HCT116 (cell line): ENCODE measurements at regions not wholly inside any gene's neighbourhood (a gene's known extent, or its start where the extent isn't known, plus 50 kb on each side); places are given as distances from the start of the nearest gene placed in this dataset.

Source experiments
- ATAC-seq: fragments of 200-7000 bp; cut with Tn5 transposase; 2 replicates; pipeline ENCODE4 v1.9.1; 2020; ENCODE audit warnings: mild to moderate bottlenecking, moderate library complexity
- BruUV-seq: library from RNA; stranded (reverse); fragments of 400-500 nt; replicated peaks from 2 replicates; lab custom pipeline; 2021; lab: Mats Ljungman, UMichigan
- CTCF ChIA-PET: fragments of 300-600 bp; sonication (Branson Sonifier 250); formaldehyde crosslinking; loops from one replicate; lab custom pipeline; 2021; ENCODE audit warnings: antibody characterized with exemption; lab: Charles Lee
- POLR2A ChIA-PET: fragments of 300-600, 350-600 bp; sonication (Branson Sonifier 250); formaldehyde crosslinking; loops from one replicate; lab custom pipeline; 2021; ENCODE audit warnings: antibody characterized with exemption; lab: Charles Lee
- RAD21 ChIA-PET, 2 experiments: fragments of 300-600 bp; sonication (Branson Sonifier 250); formaldehyde crosslinking; loops; one replicate each; lab custom pipeline; 2023; ENCODE audit warnings: low total read pairs in 2 of 2; ENCODE audit not compliant: uncharacterized antibody in 2 of 2, unreplicated experiment in 2 of 2, low non-redundant PET in 1 of 2; lab: Charles Lee
- DNase-seq: peaks from one replicate; pipeline ENCODE4 v3.0.0-alpha.2; 2010; ENCODE audit warnings: low read depth, low spot score
- H2AFZ ChIP-seq: fragments of 200-600 bp; shearing (Covaris generic), sonication (generic); 2 replicates; pipeline ENCODE4 v1.6.1; 2017; ENCODE audit warnings: low read depth, mixed run types, mixed read lengths, antibody characterized with exemption, low read length; ENCODE audit not compliant: poor library complexity, severe bottlenecking
- H3K27ac ChIP-seq: 2 replicates; pipeline ENCODE4 v1.5.1; 2012; ENCODE audit warnings: low read depth, low read length
- H3K27me3 ChIP-seq: fragments of 200-600 bp; sonication (generic); 2 replicates; pipeline ENCODE4 v1.6.1; 2016; ENCODE audit warnings: mixed run types, low read length, mixed read lengths; ENCODE audit not compliant: insufficient read depth
- H3K36me3 ChIP-seq, 2 experiments: fragments of 200-500 bp in 1 of 2; fragments of 200-600 bp in 1 of 2; sonication (Bioruptor generic) in 1 of 2; sonication (generic) in 1 of 2; 2 replicates each; pipeline versions ENCODE4 v1.5.1 to v1.6.1; 2014 to 2016; ENCODE audit warnings: low read length in 2 of 2, inconsistent platforms in 1 of 2, mixed read lengths in 1 of 2, mixed run types in 1 of 2; ENCODE audit not compliant: insufficient read depth in 2 of 2, control insufficient read depth in 1 of 2
- H3K4me1 ChIP-seq, 2 experiments: fragments of 200-600 bp in 1 of 2; sonication (generic) in 1 of 2; 2 replicates each; pipeline versions ENCODE4 v1.5.1 to v1.6.1; 2012 to 2017; ENCODE audit warnings: low read length in 2 of 2, inconsistent platforms in 1 of 2, mild to moderate bottlenecking in 1 of 2, mixed read lengths in 1 of 2, mixed run types in 1 of 2, moderate library complexity in 1 of 2; ENCODE audit not compliant: insufficient read depth in 2 of 2, control insufficient read depth in 1 of 2
- H3K4me2 ChIP-seq: fragments of 200-600 bp; sonication (generic); 2 replicates; pipeline ENCODE4 v1.6.1; 2017; ENCODE audit warnings: mixed run types, low read length, mixed read lengths
- H3K4me3 ChIP-seq, 2 experiments: fragments of 200-600 bp in 1 of 2; sonication (generic) in 1 of 2; replicated peaks in 1 of 2; 2 replicates each; pipeline ENCODE4 v1.5.1; 2011 to 2016; ENCODE audit warnings: low read length in 2 of 2, control low read depth in 1 of 2, low read depth in 1 of 2, mild to moderate bottlenecking in 1 of 2, mixed read lengths in 1 of 2, mixed run types in 1 of 2
- H3K79me2 ChIP-seq: fragments of 200-600 bp; sonication (generic); 2 replicates; pipeline ENCODE4 v1.6.1; 2017; ENCODE audit warnings: mild to moderate bottlenecking, mixed run types, low read length, moderate library complexity, mixed read lengths; ENCODE audit not compliant: insufficient read depth
- H3K9ac ChIP-seq: fragments of 200-600 bp; sonication (generic); 2 replicates; pipeline ENCODE4 v1.6.1; 2016; ENCODE audit warnings: low read length, mixed read lengths
- H3K9me2 ChIP-seq: fragments of 200-600 bp; sonication (generic), shearing (Covaris generic); 2 replicates; pipeline ENCODE4 v1.6.1; 2017; ENCODE audit warnings: mixed run types, mild to moderate bottlenecking, moderate library complexity; ENCODE audit not compliant: insufficient read depth
- H3K9me3 ChIP-seq, 2 experiments: fragments of 200-500 bp in 1 of 2; fragments of 200-600 bp in 1 of 2; sonication (Bioruptor generic) in 1 of 2; sonication (generic) in 1 of 2; 2 replicates each; pipeline ENCODE4 v1.6.1; 2014 to 2017; ENCODE audit warnings: low read length in 2 of 2, mixed read lengths in 2 of 2, inconsistent platforms in 1 of 2, low read depth in 1 of 2, mild to moderate bottlenecking in 1 of 2, mixed run types in 1 of 2, moderate library complexity in 1 of 2; ENCODE audit not compliant: control insufficient read depth in 1 of 2, insufficient read depth in 1 of 2
- H4K20me1 ChIP-seq: fragments of 200-600 bp; sonication (generic), shearing (Covaris generic); 2 replicates; pipeline ENCODE4 v1.6.1; 2017; ENCODE audit warnings: mixed run types, mild to moderate bottlenecking, moderate library complexity; ENCODE audit not compliant: insufficient read depth
- CBX3 ChIP-seq: IDR thresholded peaks from 2 replicates; pipeline ENCODE4 v1.6.1; 2012; ENCODE audit warnings: low read depth
- JUND ChIP-seq: IDR thresholded peaks from 2 replicates; pipeline ENCODE4 v1.6.1; 2012
- MAX ChIP-seq: IDR thresholded peaks from 2 replicates; pipeline ENCODE4 v1.6.1; 2012
- RAD21 ChIP-seq: IDR thresholded peaks from 2 replicates; pipeline ENCODE4 v1.6.1; 2012; ENCODE audit warnings: low read depth, mild to moderate bottlenecking
- REST ChIP-seq: IDR thresholded peaks from 2 replicates; pipeline ENCODE4 v1.6.1; 2012; ENCODE audit warnings: low read depth
- SRF ChIP-seq: IDR thresholded peaks from 2 replicates; pipeline ENCODE4 v1.6.1; 2012; ENCODE audit warnings: low read depth
- ZBTB33 ChIP-seq: IDR thresholded peaks from 2 replicates; pipeline ENCODE4 v1.6.1; 2011; ENCODE audit warnings: mild to moderate bottlenecking, low read length, moderate library complexity; ENCODE audit not compliant: insufficient replicate concordance; ENCODE audit errors: extremely low read depth
- intact Hi-C: fragments of 100-400 bp; cut with micrococcal nuclease; formaldehyde crosslinking; loops from 2 replicates; pipeline ENCODE4 v1.10.0; 2022

GRCh38 chr10:37682617-37683016 lies 174.8 kb downstream of the ZNF248 start:
- Histone ChIP-seq H3K36me3 (no peaks in the 10 kb centered on the region), H3K79me2 (no peaks in the 10 kb centered on the region), H2AFZ (no peak overlapping the region), H3K9ac (no peak overlapping the region), H3K4me1 (no peaks in the 10 kb centered on the region), H3K27me3 (no peaks in the 10 kb centered on the region), H4K20me1 (no peaks in the 10 kb centered on the region), H3K4me3 (no peak overlapping the region), H3K9me2 (no peaks in the 10 kb centered on the region), H3K27ac (no peak overlapping the region), H3K9me3 (no peaks in the 10 kb centered on the region; a peak in 1 of 4 replicates), H3K4me2 (no peak overlapping the region)
- no TSS peak for BruUV-seq
- ChIA-PET CTCF (no interaction called here), POLR2A (no interaction called here), RAD21 (no interaction called here)
- ATAC-seq (no peak), DNase-seq (no peak)
- intact Hi-C loops, result no loop called here
- TF ChIP-seq MAX (no peak), JUND (no peak), REST (no peak), ZBTB33 (no peak), RAD21 (no peak), CBX3 (no peak), SRF (no peak)
